ENCODE measurements at regions not wholly inside any gene's neighbourhood (a gene's known extent, or its start where the extent isn't known, plus 50 kb on each side); places are given as distances from the start of the nearest gene placed in this dataset.

DNA sequence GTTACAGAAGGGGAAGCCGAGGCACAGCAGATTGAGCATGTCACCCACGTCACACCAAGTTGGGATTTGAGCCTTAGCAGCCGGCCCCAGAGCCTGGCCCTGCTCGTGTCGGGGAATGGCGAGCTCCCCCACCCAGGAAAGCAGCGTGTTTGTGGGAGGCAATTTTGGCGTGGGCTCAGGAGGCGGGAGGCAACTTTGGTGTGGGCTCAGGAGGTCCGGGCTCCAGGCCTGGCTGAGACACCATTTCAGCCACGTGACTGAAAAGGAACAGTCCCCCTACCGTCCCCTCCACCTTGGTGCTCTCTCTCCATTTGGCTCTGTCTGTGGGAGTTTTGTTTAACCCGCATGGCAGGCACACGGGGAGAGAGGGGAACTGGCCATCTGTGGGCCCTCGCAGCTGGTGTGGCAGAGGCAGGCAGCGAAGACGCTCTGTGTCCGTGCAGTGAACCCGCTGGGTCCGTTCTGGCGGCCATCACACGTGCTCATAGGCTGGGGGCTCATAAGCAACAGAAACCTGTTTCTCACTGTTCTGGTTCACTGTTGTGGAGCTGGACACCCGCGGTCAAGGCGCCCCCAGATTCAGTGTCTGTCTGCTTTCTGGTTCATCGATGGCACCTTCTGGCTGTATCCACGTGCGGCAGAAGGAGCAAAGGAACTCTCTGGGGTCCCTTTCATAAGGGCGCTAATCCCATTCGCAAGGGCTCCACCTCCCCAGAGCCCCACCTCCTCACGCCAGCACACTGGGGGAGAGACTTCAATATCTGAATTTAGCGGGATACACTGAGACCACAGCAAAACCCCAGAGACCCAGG, 110.2 kb downstream of the CRYAA start:
- TF ChIP-seq, protein P1, sequence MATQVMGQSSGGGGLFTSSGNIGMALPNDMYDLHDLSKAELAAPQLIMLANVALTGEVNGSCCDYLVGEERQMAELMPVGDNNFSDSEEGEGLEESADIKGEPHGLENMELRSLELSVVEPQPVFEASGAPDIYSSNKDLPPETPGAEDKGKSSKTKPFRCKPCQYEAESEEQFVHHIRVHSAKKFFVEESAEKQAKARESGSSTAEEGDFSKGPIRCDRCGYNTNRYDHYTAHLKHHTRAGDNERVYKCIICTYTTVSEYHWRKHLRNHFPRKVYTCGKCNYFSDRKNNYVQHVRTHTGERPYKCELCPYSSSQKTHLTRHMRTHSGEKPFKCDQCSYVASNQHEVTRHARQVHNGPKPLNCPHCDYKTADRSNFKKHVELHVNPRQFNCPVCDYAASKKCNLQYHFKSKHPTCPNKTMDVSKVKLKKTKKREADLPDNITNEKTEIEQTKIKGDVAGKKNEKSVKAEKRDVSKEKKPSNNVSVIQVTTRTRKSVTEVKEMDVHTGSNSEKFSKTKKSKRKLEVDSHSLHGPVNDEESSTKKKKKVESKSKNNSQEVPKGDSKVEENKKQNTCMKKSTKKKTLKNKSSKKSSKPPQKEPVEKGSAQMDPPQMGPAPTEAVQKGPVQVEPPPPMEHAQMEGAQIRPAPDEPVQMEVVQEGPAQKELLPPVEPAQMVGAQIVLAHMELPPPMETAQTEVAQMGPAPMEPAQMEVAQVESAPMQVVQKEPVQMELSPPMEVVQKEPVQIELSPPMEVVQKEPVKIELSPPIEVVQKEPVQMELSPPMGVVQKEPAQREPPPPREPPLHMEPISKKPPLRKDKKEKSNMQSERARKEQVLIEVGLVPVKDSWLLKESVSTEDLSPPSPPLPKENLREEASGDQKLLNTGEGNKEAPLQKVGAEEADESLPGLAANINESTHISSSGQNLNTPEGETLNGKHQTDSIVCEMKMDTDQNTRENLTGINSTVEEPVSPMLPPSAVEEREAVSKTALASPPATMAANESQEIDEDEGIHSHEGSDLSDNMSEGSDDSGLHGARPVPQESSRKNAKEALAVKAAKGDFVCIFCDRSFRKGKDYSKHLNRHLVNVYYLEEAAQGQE (IDR thresholded peaks at IDR 0.05; ENCODE audit: low read depth, low read length): no peak
- no peak for TF ChIP-seq FOXM1 (IDR thresholded peaks at IDR 0.05; ENCODE audit: low read depth)
- TF ChIP-seq, protein P2, sequence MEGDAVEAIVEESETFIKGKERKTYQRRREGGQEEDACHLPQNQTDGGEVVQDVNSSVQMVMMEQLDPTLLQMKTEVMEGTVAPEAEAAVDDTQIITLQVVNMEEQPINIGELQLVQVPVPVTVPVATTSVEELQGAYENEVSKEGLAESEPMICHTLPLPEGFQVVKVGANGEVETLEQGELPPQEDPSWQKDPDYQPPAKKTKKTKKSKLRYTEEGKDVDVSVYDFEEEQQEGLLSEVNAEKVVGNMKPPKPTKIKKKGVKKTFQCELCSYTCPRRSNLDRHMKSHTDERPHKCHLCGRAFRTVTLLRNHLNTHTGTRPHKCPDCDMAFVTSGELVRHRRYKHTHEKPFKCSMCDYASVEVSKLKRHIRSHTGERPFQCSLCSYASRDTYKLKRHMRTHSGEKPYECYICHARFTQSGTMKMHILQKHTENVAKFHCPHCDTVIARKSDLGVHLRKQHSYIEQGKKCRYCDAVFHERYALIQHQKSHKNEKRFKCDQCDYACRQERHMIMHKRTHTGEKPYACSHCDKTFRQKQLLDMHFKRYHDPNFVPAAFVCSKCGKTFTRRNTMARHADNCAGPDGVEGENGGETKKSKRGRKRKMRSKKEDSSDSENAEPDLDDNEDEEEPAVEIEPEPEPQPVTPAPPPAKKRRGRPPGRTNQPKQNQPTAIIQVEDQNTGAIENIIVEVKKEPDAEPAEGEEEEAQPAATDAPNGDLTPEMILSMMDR (IDR thresholded peaks at IDR 0.05): no peak
- TF ChIP-seq MEF2A (IDR thresholded peaks at IDR 0.05; ENCODE audit: borderline replicate concordance, low read depth): no peak
- TF ChIP-seq FOXJ3 (CRISPR knock-in tag; IDR thresholded peaks at IDR 0.05): no peak
- no peak for TF ChIP-seq MXI1 (IDR thresholded peaks at IDR 0.05; ENCODE audit: low read depth, low read length)
- TF ChIP-seq, protein P3, sequence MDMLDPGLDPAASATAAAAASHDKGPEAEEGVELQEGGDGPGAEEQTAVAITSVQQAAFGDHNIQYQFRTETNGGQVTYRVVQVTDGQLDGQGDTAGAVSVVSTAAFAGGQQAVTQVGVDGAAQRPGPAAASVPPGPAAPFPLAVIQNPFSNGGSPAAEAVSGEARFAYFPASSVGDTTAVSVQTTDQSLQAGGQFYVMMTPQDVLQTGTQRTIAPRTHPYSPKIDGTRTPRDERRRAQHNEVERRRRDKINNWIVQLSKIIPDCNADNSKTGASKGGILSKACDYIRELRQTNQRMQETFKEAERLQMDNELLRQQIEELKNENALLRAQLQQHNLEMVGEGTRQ (IDR thresholded peaks at IDR 0.05; ENCODE audit: borderline replicate concordance, low read depth, low read length): no peak
- TF ChIP-seq, protein P4, sequence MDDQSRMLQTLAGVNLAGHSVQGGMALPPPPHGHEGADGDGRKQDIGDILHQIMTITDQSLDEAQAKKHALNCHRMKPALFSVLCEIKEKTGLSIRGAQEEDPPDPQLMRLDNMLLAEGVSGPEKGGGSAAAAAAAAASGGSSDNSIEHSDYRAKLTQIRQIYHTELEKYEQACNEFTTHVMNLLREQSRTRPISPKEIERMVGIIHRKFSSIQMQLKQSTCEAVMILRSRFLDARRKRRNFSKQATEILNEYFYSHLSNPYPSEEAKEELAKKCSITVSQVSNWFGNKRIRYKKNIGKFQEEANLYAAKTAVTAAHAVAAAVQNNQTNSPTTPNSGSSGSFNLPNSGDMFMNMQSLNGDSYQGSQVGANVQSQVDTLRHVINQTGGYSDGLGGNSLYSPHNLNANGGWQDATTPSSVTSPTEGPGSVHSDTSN (IDR thresholded peaks at IDR 0.05): no peak
- TF ChIP-seq RFX5 (IDR thresholded peaks at IDR 0.05; ENCODE audit: low read length): no peak
- TF ChIP-seq TEAD4 (IDR thresholded peaks at IDR 0.05; ENCODE audit: borderline replicate concordance, insufficient read depth): no peak
- TF ChIP-seq SIN3A (IDR thresholded peaks at IDR 0.05; ENCODE audit: borderline replicate concordance, low read depth, low read length): no peak
- TF ChIP-seq FOSL2 (IDR thresholded peaks at IDR 0.05; ENCODE audit: borderline replicate concordance, low read depth): no peak
- no peak for TF ChIP-seq GATA2 (CRISPR knock-in tag; IDR thresholded peaks at IDR 0.05)
- TF ChIP-seq CHD2 (IDR thresholded peaks at IDR 0.05; ENCODE audit: low read length, partially characterized antibody): no peak
- TF ChIP-seq POLR2AphosphoS5 (IDR thresholded peaks at IDR 0.05; ENCODE audit: low read depth, low read length): no peak
- TF ChIP-seq, protein P5, sequence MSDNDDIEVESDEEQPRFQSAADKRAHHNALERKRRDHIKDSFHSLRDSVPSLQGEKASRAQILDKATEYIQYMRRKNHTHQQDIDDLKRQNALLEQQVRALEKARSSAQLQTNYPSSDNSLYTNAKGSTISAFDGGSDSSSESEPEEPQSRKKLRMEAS (IDR thresholded peaks at IDR 0.05; ENCODE audit: low read depth): no peak
- TF ChIP-seq JUND (IDR thresholded peaks at IDR 0.05): no peak
- Histone ChIP-seq H3K4me2 (no peak overlapping the region), H3K79me2 (ENCODE audit: insufficient read depth) (no peaks in the 10 kb centered on the region), H3K9me2 (no peaks in the 10 kb centered on the region), H3K4me1 (ENCODE audit: control insufficient read depth in 1 of 2, insufficient read depth in 2 of 2, low read depth in 1 of 2, low read length in 1 of 2) (peaks cover 0 to 28% of the 10 kb centered on the region in 2 experiments; a peak in 1 of 4 replicates), H3K9me3 (no peaks in the 10 kb centered on the region), H3K9ac (no peak overlapping the region), H3F3A (replicated peaks; ENCODE audit: insufficient read depth) (no peaks in the 10 kb centered on the region), H2AFZ (ENCODE audit: low read depth) (no peak overlapping the region), H3K4me3 (ENCODE audit: low read depth in 2 of 2, low read length in 1 of 2) (no peak overlapping the region), H4K20me1 (ENCODE audit: insufficient read depth) (no peaks in the 10 kb centered on the region), H3K27me3 (ENCODE audit: insufficient read depth) (no peaks in the 10 kb centered on the region), H3K36me3 (replicated peaks in 1 of 2; ENCODE audit: control insufficient read depth in 1 of 2, insufficient read depth in 2 of 2, low read length in 1 of 2) (no peaks in the 10 kb centered on the region), H3K27ac (ENCODE audit: low read depth in 2 of 2, low read length in 1 of 2) (no peak overlapping the region)
- 81% methylated on average over 27 of the region's 32 CpGs for WGBS (ENCODE audit: low lambda C conversion rate)
- DNase-seq: no peak
- POLR2A ChIA-PET: no interaction called here
- CTCF ChIA-PET: interaction anchor here (1.0 to 1.1 kb wide), 2 partner anchors 9 kb away, joined by 3 read pairs; no protein-coding TSS in a partner anchor

Measured in SK-N-SH (cell line).